CD4-positive, alpha-beta T cell (primary cell): ENCODE measurements at regions not wholly inside any gene's neighbourhood (a gene's known extent, or its start where the extent isn't known, plus 50 kb on each side); places are given as distances from the start of the nearest gene placed in this dataset.

Experiments
- ATAC-seq: fragments of 200-7000 bp; cut with Tn5 transposase; one replicate; pipeline ENCODE4 v1.10.0; 2022; ENCODE audit warnings: mild to moderate bottlenecking; ENCODE audit not compliant: poor library complexity
- CTCF ChIA-PET: fragments of 350-600 bp; sonication (Branson Sonifier 250); formaldehyde crosslinking; loops from one replicate; lab custom pipeline; 2021; ENCODE audit warnings: antibody characterized with exemption, inconsistent platforms; lab: Charles Lee
- POLR2A ChIA-PET: fragments of 350-600 bp; sonication (Branson Sonifier 250); formaldehyde crosslinking; loops from one replicate; lab custom pipeline; 2021; ENCODE audit warnings: antibody characterized with exemption, inconsistent platforms; lab: Charles Lee
- DNase-seq, 14 experiments: peaks; one replicate each; pipeline ENCODE4 v3.0.0-alpha.2; 2013 to 2020; ENCODE audit warnings: mixed read lengths in 2 of 14
- H3K27ac ChIP-seq, 2 donors: one replicate each; pipeline versions ENCODE4 v1.5.1 to v1.7.0; 2013; ENCODE audit warnings: low read length in 2 of 2, low read depth in 1 of 2, mild to moderate bottlenecking in 1 of 2
- H3K27me3 ChIP-seq, 2 experiments: 1 replicate in 1 of 2; 2 replicates in 1 of 2; pipeline versions ENCODE4 v1.6.1 to v1.7.0; 2013; ENCODE audit warnings: low read length in 2 of 2, control low read depth in 1 of 2, mild to moderate bottlenecking in 1 of 2, moderate library complexity in 1 of 2; ENCODE audit not compliant: insufficient read depth in 2 of 2, control insufficient read depth in 1 of 2
- H3K36me3 ChIP-seq: one replicate; pipeline ENCODE4 v1.6.1; 2013; ENCODE audit warnings: low read length, control low read depth; ENCODE audit not compliant: insufficient read depth
- H3K4me1 ChIP-seq: one replicate; pipeline ENCODE4 v1.6.1; 2013; ENCODE audit warnings: low read length, control low read depth; ENCODE audit not compliant: insufficient read depth
- H3K4me3 ChIP-seq: one replicate; pipeline ENCODE4 v1.5.1; 2013; ENCODE audit warnings: mild to moderate bottlenecking, low read length, moderate library complexity
- H3K9me3 ChIP-seq, 2 experiments: 1 replicate in 1 of 2; 2 replicates in 1 of 2; pipeline versions ENCODE4 v1.6.1 to v1.7.0; 2013; ENCODE audit warnings: low read length in 2 of 2, mild to moderate bottlenecking in 2 of 2, control low read depth in 1 of 2, moderate library complexity in 1 of 2; ENCODE audit not compliant: control insufficient read depth in 1 of 2, insufficient read depth in 1 of 2
- H3K27ac Mint-ChIP-seq: one replicate; pipeline ENCODE4 v1.8.0; 2020; ENCODE audit warnings: mixed read lengths
- H3K27me3 Mint-ChIP-seq: one replicate; pipeline ENCODE4 v1.8.0; 2021; ENCODE audit warnings: mixed read lengths
- H3K36me3 Mint-ChIP-seq: one replicate; pipeline ENCODE4 v1.8.0; 2021; ENCODE audit warnings: low read depth, mixed read lengths
- H3K4me1 Mint-ChIP-seq: one replicate; pipeline ENCODE4 v1.8.0; 2021; ENCODE audit warnings: low read depth, mixed read lengths
- H3K4me3 Mint-ChIP-seq: one replicate; pipeline ENCODE4 v1.8.0; 2020; ENCODE audit warnings: mild to moderate bottlenecking, mixed read lengths
- H3K9me3 Mint-ChIP-seq: one replicate; pipeline ENCODE4 v1.8.0; 2020; ENCODE audit warnings: mixed read lengths
- intact Hi-C, 2 experiments: fragments of 100-400 bp; cut with DNase I in 1 of 2; cut with micrococcal nuclease in 1 of 2; formaldehyde crosslinking; loops; one replicate each; pipeline versions ENCODE4 v1.15.1 to v1.9.0; 2023 to 2025; cut with DNase I, micrococcal nuclease
- TF ChIP-seq, protein P1 (sequence below): fragments of 200-600 bp; IDR thresholded peaks from one replicate; pipeline ENCODE4 v1.8.0; 2022; ENCODE audit warnings: antibody characterized with exemption, mild to moderate bottlenecking

DNA sequence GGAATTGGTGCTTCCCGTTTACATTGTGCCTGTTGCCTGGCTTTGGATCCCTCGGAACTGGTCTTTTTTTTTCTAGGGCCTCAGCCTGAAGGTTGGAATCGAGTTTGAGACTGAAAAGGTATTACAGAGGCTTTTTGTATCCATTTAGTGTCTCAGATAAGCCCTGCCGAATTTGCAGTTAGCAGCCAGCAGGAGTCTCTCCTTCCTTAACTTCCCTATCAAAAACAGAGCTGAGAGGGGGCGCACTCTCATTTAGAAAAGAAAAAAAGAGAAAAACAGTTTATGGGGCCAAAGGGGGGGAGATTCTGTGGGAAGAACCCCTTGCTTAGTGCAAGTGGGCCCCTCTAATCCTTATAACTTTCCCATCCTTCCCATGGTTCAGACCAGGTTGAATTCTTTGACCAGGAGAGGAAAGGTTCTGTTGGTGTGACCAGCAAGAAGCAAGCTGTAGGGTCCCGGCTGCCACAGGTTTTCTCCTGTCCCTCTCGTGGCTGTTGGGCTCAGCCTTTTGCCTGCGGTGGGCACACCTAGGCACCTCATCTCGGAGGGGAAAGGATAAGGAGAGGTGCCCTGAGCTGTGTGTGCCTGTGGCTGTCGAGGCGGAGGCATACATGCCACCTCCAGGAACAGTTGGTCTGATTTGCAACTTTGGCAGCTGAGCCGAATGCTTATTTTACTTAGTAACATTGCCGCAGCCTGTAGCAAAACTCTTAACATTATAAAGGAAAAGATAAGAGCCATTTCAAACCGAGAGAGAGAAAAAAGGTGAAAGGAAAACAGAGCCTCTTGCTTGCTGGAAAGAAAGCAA lies 565.0 kb upstream of the CNTN5 start:
- Histone ChIP-seq H3K9me3 (peaks cover 0 to 30% of the 10 kb centered on the region in 2 experiments), H3K27ac (no peak overlapping the region), H3K27me3 (no peaks in the 10 kb centered on the region), H3K4me3 (no peak overlapping the region), H3K4me1 (no peaks in the 10 kb centered on the region), H3K36me3 (no peaks in the 10 kb centered on the region)
- POLR2A ChIA-PET: no interaction called here
- intact Hi-C loops: no loop called here
- CTCF ChIA-PET: no interaction called here
- Mint-ChIP-seq H3K36me3 (no peaks in the 10 kb centered on the region), H3K27me3 (no peaks in the 10 kb centered on the region), H3K27ac (no peak overlapping the region), H3K4me1 (no peaks in the 10 kb centered on the region), H3K4me3 (no peak overlapping the region), H3K9me3 (peaks cover 11% of the 10 kb centered on the region)
- DNase-seq (no peak), ATAC-seq (no peak)
- TF ChIP-seq, protein P1, sequence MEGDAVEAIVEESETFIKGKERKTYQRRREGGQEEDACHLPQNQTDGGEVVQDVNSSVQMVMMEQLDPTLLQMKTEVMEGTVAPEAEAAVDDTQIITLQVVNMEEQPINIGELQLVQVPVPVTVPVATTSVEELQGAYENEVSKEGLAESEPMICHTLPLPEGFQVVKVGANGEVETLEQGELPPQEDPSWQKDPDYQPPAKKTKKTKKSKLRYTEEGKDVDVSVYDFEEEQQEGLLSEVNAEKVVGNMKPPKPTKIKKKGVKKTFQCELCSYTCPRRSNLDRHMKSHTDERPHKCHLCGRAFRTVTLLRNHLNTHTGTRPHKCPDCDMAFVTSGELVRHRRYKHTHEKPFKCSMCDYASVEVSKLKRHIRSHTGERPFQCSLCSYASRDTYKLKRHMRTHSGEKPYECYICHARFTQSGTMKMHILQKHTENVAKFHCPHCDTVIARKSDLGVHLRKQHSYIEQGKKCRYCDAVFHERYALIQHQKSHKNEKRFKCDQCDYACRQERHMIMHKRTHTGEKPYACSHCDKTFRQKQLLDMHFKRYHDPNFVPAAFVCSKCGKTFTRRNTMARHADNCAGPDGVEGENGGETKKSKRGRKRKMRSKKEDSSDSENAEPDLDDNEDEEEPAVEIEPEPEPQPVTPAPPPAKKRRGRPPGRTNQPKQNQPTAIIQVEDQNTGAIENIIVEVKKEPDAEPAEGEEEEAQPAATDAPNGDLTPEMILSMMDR: no peak

DNA sequence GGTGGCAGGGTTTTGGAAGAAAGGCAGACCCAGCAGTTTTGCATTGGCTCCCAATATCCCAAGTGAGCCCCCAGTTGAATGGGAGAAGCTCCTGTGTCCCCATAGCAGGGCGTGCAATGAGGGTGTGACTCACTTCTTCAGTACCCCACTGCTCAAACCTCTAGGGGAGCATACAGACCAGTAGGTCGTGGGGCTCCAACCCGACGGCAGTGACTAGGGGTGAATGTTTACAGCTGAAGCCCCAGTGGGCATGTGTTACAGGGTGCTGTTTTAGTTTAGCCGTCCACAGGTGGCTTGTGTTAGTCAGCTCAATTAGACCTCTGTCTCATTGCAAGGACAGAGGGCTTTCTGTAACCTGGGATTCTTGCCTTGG lies 564.5 kb upstream of the CNTN5 start:
- TF ChIP-seq, protein P1: no peak
- no peaks in the 10 kb centered on the region for H3K4me1 Mint-ChIP-seq
- no peak overlapping the region for H3K27ac Mint-ChIP-seq

DNA sequence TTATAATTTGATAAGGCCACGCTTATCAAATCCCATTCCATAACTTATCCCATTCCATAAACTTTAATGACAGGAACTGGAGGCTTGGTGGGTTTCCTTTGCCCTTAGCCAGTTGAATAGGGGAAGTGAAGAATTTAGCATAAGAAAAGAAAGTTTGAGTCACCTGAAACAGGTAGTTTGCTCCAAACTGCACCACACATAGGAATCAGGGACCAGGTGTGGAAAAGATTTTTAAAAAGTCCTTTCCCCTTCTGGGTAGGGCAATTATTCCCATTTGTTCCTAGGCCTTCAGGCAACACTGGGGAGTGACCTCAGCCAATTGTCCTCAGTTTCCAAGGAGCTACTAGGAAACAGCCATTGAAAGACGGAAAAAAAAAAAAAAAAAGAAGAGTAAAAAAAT lies 525.7 kb upstream of the CNTN5 start:
- H3K27me3 ChIP-seq: no peaks in the 10 kb centered on the region
- no peak overlapping the region for H3K27ac ChIP-seq
- H3K9me3 Mint-ChIP-seq: no peaks in the 10 kb centered on the region
- TF ChIP-seq, protein P1: no peak
- CTCF ChIA-PET: no interaction called here
- H3K4me3 Mint-ChIP-seq: no peak overlapping the region
- POLR2A ChIA-PET: no interaction called here
- DNase-seq (no peak), ATAC-seq (no peak)
- H3K36me3 Mint-ChIP-seq: no peaks in the 10 kb centered on the region
- intact Hi-C loops: no loop called here
- no peak overlapping the region for H3K4me3 ChIP-seq
- no peak overlapping the region for H3K27ac Mint-ChIP-seq
- H3K9me3 ChIP-seq: peaks cover 0 to 4% of the 10 kb centered on the region in 2 experiments
- H3K4me1 ChIP-seq: no peaks in the 10 kb centered on the region
- H3K36me3 ChIP-seq: no peaks in the 10 kb centered on the region
- no peaks in the 10 kb centered on the region for H3K27me3 Mint-ChIP-seq
- H3K4me1 Mint-ChIP-seq: no peaks in the 10 kb centered on the region

More for the DNA sequence above, 564.5 kb upstream of the CNTN5 start:
- peaks cover 0 to 30% of the 10 kb centered on the region in 2 experiments for H3K9me3 ChIP-seq
- ChIA-PET POLR2A (no interaction called here), CTCF (no interaction called here)
- DNase-seq (no peak), ATAC-seq (no peak)
- peaks cover 11% of the 10 kb centered on the region for H3K9me3 Mint-ChIP-seq
- no peaks in the 10 kb centered on the region for H3K36me3 ChIP-seq
- H3K4me3 Mint-ChIP-seq: no peak overlapping the region
- intact Hi-C loops: no loop called here
- H3K36me3 Mint-ChIP-seq: no peaks in the 10 kb centered on the region
- no peak overlapping the region for H3K4me3 ChIP-seq
- no peaks in the 10 kb centered on the region for H3K27me3 ChIP-seq
- H3K27me3 Mint-ChIP-seq: no peaks in the 10 kb centered on the region
- H3K4me1 ChIP-seq: no peaks in the 10 kb centered on the region
- no peak overlapping the region for H3K27ac ChIP-seq
